NCI-H1694 (cell line): ENCODE measurements at regions not wholly inside any gene's neighbourhood (a gene's known extent, or its start where the extent isn't known, plus 50 kb on each side); places are given as distances from the start of the nearest gene placed in this dataset.

ENCODE experiments used
- DNase-seq: peaks from one replicate; lab custom pipeline; 2025; lab: John Stamatoyannopoulos, UW

GRCh38 chr11:116442238-116442752 is 330.5 kb downstream of the BUD13 start:
- DNase-seq, result no peak

DNA sequence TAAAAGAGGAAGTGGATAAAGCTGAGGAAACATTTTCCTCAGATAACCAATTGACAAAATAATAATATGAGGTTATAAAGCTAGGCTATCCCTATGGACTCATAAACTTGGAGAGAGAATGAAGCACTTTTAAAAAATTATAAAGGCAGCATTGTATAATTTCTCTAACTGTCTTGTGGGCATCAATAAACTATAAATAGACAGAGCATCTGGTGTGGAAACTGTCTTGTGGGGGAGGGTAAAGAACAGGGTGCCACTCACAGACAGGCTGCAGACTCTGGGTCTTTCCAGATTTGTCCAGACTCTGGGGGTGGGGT is 333.5 kb downstream of the BUD13 start:
- no peak for DNase-seq

GRCh38 chr11:116438651-116439360 is 334.0 kb downstream of the BUD13 start:
- DNase-seq, result no peak

- no peak for DNase-seq
Measured at GRCh38 chr11:116434986-116435385, 337.8 kb downstream of the BUD13 start.

- DNase-seq, result no peak
Measured at GRCh38 chr11:116432301-116432700, 340.5 kb downstream of the BUD13 start.

GRCh38 chr11:116431842-116432241 is 340.9 kb downstream of the BUD13 start:
- DNase-seq, result no peak

DNA sequence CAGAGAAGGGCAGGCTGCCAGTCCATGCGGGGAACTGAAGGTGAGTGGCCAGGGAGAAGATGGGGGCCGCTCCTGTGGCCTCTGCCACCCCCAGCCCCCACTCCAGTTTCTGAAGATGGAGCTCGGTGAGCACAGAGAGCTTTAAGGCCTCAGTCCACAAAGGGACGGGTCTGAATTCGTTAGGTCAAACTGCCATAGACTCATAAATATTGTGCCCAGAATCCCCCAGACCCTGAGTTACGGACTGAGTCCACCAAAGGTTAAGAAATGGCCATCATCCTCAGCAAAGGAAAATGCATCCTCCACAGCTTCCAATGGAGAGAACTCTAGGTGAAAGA is 344.2 kb downstream of the BUD13 start:
- no peak for DNase-seq

DNA sequence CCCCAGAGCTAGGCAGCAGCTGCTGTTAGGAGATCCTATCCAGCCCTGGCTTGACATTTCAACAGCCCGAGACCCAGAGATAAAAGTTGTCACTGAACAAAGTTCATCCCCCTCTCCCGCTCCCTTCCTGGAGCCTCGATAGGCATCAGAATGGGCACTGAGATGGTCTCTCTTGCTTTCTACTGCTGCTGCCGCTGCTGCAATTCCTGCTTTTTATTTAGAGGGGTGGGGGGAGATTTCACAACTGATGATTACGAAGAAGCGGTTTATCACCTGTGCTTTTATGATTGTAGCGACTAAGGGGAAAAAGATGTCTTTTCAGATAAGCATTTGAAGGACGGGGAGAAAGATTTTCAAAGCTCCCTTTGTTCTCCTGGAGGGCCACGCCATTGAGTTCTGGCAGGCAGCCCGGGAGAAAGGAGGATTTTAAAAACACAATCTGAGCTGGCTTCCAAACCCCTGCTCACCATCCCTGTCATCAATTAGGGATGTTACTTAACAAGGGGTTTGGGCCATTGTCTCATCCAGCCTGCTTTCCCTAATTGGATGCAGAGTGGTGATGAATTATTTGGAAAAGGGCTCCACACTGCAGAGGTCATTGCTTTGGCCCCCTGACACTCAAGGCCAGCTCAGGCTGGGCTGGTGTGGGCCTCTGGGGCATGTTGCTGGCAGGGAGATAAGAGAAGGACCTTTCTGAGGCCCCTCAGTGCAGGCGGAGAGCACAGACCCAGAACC is 344.7 kb downstream of the BUD13 start:
- no peak for DNase-seq

DNA sequence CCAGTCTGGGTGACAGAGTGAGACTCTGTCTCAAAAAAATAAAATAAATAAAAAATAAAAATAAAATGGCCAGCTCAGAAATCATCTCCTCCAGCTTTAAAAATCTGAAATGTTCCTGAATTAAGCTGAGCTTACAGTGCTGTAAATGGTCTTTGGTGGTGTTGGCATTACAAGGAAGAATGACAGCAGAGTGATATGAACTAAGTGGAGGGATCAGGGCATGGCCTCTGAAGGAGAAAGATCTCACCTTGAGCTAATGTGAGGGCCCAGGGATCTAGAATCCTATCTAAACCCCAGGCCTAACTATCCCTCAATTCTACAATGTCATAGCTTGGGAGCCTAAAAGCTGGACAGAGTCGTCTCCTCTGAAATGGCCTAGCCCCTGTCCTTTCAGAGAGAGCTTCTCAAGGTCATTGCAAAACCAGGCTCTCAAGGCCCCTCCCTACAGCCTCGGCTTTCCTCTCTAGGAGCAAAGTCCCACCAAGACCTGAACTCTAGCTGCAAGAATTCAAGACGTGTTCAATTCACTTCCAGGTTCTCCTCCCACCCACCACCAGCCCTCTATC is 345.4 kb downstream of the BUD13 start:
- no peak for DNase-seq

DNA sequence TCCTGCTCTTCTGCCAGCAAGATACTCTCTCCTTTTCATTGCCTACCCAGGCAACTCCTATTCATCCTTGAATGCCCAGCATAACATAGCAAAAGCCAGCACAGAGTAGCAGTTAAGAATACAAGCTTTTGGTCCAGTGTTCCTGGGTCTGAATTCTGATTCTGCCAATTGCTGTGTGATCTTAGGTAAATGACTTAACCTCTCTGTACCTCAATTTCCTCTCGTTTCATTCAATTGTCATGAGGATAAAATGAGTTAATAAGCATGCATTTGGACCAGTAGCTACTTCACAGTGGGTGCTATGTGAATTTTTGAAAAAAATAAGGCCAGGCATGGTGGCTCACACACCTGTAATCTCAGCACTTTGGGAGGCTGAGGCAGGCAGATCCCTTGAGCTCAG is 346.0 kb downstream of the BUD13 start:
- no peak for DNase-seq

DNA sequence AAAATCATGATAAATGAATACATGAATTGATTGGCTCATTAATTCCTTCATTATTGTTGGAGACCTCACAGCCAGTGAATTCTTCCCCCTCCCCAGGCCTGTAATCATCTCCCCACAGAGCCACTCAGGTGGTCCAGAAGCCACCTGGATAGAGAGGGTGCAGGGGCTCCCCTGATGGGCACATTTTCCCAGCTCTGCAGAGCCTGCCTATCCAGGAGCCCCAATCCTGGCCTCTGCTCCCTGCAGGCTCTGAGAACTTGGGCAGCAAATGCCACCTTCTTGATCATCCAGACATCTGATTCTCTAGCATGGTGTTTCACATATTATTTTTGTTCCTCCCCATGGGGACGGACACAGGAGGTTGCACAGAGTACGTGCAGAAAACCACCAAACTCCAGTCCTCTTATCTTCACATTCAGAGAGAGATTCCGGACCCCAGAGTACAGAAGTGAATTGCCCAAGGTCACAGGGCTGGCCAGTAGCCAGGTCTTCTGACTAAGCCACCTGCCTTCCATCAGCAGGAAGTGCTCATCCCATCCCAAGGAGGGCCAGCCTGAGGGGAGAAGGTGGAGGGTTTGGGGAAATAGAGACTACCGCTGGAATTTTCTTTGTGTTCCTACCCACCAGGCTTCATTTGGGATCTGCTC is 348.0 kb downstream of the BUD13 start:
- no peak for DNase-seq

DNA sequence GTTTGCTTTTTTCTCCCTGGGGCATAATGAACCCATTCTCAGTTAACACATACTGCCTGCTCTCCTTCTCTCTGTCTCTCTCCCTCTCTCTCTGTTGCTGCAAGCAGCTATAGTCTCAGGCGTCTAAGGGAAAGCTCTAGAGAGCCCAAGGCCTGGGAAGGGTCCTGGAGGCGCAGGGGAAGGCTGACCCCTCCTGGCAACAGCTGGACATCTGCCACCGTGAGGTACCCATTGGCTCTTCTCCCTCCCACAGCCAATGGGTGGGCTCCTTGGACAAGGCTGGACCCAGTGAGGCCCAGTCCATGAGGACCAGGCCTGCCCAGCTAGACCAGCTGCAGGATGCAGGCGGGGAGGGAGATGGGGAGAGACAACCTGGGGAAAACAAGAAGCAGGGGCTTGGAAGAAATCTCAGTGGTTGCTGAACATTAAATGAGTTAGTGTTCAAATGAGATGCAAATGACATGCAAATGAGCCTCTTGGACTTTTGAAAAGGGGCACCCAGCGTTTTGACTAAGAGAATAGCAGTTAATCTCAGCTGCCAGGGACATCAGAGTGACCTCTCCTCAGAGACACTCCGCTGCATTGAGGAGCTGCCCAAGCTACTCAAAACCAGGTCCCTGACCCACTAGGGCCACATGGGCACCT is 349.7 kb downstream of the BUD13 start:
- no peak for DNase-seq

DNA sequence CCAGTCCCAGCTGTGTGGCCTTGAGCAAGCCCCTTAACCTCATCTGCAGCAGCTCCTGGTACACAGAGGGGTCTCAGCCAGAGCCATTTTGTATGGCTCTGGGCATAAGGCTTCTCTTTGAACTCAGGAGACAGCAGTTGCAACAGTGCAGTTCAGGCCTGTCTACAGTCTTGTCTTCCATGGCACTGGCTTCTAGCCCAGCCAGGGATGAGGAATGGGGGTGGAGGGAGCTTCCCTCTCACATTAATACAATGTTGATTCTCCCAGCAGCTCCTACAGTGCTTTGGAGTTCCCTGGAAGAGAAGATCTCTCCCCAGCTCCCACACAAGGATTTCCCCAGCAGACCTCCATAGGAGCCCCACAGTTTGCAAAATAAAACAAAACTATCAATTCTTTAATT is 350.2 kb downstream of the BUD13 start:
- DNase-seq, result no peak

DNA sequence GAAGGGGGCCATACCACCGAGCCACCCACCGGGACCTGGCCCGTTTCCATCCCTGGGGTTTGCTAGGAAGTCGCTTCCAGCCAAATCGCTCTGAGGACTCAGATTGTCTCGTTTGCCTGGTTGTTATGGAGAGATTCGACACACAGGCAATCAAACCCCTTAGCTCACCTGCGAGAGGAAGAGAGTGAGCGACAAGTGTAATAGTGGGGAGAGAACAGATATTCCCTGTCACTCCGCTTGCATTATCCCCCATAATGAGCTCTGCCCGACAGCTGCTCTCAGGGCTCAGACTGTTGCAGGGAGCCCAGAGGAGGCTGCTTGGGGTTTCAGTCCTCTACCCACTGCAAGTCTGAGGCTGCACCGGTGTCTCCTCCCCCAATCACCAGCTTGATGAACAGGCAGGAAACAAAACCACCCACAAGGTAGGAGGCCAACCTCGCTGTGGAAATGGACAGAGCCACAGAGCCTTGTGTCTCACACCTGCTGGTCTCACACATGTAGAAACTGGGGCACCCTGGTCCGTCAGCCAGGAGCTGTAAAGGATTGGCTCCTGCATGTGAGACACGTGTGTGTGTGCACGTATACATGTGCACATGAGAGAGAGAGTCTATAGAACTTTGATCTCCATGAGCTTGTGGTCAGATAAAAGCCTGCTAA is 351.1 kb downstream of the BUD13 start:
- DNase-seq, result no peak

- no peak for DNase-seq
Measured at GRCh38 chr11:116420770-116421528, 351.8 kb downstream of the BUD13 start.

DNA sequence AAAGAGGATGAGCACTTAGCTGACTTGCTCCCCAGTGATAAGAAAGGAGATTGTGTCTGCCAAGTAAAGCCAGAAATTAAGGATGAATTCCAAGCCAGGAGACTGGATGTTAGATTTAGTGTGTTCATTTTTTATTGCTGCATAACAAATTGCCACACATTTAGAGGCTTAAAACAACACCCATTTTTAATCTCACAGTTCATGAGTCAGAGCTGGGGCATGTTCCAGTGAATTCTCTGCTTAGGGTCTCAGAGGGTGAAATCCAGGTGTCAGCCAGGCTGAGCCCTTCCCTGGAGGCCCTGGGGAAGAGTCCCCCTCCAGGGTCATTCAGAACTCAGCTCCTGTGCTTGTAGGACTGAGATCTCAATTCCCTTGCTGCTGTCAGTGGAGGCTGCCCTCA is 352.8 kb downstream of the BUD13 start:
- no peak for DNase-seq

GRCh38 chr11:116418388-116419041 is 354.3 kb downstream of the BUD13 start:
- DNase-seq, result no peak

- no peak for DNase-seq
Measured at GRCh38 chr11:116416852-116417251, 355.9 kb downstream of the BUD13 start.

DNA sequence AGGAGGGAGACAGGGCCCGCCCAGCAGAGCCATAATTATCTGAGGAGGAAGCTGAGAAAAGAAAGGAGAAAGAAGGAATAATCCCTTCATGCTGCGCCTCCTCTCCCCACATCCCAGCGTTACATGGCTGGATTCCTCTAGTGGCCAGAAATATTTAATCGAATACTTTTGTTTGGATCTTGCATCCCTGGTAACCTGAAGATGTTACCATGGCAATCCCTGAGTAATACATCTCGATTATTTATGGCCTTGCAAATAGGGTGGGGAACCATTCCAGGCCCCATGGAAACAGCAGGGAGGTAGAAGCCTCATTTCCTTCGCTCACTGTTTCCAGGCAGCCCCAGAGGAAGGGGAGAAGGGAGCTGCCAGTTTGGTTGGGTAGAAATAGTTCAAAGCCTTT is 357.7 kb downstream of the BUD13 start:
- DNase-seq, result no peak

- DNase-seq, result no peak
Measured at GRCh38 chr11:116414357-116414880, 358.4 kb downstream of the BUD13 start.
